ENCODE measurements at regions not wholly inside any gene's neighbourhood (a gene's known extent, or its start where the extent isn't known, plus 50 kb on each side); places are given as distances from the start of the nearest gene placed in this dataset.

DNA sequence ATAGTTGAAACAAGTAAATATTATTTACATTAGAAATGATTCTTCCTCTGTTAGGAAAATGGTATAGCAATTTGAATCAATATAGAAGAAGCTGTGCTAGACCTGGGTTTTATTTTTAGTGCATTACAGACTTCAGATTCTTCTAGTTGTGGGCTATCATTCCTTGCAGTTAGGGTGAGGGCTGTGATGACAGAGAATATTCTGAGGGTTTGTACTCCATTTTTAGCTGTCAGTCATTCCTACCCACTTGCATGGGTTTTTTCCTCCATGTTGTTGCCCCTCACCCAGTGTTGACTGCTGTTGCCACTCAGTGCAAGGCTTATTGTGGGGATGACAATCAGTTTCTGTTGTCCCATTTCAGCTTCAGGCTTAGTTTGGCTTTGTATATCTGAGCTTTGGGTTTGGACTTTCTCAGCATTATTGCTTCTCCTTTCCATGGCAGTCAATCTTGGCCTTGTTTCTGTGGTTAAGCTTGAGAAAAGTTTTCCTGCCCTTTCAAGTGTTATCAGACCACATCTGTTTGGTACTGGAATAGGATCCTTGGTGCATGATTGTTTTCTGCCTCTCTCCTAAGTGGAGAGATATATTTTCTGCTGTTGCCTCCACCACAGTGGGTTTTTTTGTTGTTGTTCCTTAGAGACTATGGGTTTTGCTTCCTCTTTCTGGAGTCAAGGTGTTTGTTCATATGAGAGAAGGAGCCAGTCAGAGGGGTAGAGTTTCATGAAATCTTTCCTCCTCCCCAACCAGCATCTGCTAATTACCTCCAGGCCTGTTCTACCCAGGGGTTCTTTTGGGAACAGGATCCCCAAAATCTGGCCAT lies 312.7 kb upstream of the CWC22 start:
- Histone ChIP-seq H3K4me3 (ENCODE audit: low read length) (no peak overlapping the region), H3K4me1 (ENCODE audit: control insufficient read depth, insufficient read depth, low read length) (no peaks in the 10 kb centered on the region), H3K9me3 (ENCODE audit: control insufficient read depth, low read length) (peaks cover 39% of the 10 kb centered on the region), H3K36me3 (ENCODE audit: control insufficient read depth, insufficient read depth, low read length) (no peaks in the 10 kb centered on the region), H3K9ac (ENCODE audit: extremely low read depth, low read length, poor library complexity, severe bottlenecking) (no peak overlapping the region), H3K27ac (ENCODE audit: low read depth, low read length) (no peak overlapping the region), H3K27me3 (ENCODE audit: control insufficient read depth, insufficient read depth, low read length, poor library complexity, severe bottlenecking) (no peaks in the 10 kb centered on the region)
- Mint-ChIP-seq H3K27me3 (ENCODE audit: insufficient read depth) (peaks cover 22% of the 10 kb centered on the region), H3K4me1 (peaks cover 6% of the 10 kb centered on the region), H3K27ac (no peak overlapping the region), H3K4me3 (no peak overlapping the region), H3K36me3 (ENCODE audit: low read depth) (peaks cover 9% of the 10 kb centered on the region), H3K9me3 (peaks cover 25% of the 10 kb centered on the region)
- no peak for DNase-seq
- TF ChIP-seq, protein P1, sequence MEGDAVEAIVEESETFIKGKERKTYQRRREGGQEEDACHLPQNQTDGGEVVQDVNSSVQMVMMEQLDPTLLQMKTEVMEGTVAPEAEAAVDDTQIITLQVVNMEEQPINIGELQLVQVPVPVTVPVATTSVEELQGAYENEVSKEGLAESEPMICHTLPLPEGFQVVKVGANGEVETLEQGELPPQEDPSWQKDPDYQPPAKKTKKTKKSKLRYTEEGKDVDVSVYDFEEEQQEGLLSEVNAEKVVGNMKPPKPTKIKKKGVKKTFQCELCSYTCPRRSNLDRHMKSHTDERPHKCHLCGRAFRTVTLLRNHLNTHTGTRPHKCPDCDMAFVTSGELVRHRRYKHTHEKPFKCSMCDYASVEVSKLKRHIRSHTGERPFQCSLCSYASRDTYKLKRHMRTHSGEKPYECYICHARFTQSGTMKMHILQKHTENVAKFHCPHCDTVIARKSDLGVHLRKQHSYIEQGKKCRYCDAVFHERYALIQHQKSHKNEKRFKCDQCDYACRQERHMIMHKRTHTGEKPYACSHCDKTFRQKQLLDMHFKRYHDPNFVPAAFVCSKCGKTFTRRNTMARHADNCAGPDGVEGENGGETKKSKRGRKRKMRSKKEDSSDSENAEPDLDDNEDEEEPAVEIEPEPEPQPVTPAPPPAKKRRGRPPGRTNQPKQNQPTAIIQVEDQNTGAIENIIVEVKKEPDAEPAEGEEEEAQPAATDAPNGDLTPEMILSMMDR (conservative IDR thresholded peaks at IDR 0.05): no peak

DNA sequence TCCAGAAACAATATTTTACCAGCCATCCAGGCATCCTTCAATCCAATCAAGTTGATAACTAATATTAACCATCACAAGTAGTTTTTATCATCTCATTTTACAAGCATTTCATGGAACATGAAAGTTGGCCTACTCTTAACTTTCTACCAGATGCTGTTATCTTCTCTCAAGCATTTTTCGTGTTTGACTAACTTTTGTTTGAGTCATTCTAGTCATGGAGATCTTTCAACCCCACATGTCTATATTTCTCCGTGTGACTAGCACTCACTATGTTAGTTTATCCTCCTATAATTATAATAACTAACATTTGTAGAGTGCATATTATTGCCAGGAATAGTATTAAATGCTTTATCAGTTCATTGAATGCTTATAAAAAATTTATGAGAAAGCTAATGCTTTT lies 307.0 kb upstream of the CWC22 start:
- peaks cover 17% of the 10 kb centered on the region for H3K27me3 Mint-ChIP-seq (ENCODE audit: insufficient read depth)
- H3K27me3 ChIP-seq (ENCODE audit: control insufficient read depth, insufficient read depth, low read length, poor library complexity, severe bottlenecking): no peaks in the 10 kb centered on the region
- H3K36me3 ChIP-seq (ENCODE audit: control insufficient read depth, insufficient read depth, low read length): no peaks in the 10 kb centered on the region
- peaks cover 15% of the 10 kb centered on the region for H3K9me3 ChIP-seq (ENCODE audit: control insufficient read depth, low read length)
- WGBS, 2 experiments (ENCODE audit: insufficient coverage in 1 of 2, insufficient read length in 1 of 2): 82% methylated on average over 2 of the region's 2 CpGs; no CpG with 5 or more reads in 1 of the 2 experiments
- TF ChIP-seq, protein P1 (conservative IDR thresholded peaks at IDR 0.05): no peak
- peak overlapping the region; percentile 27 for H3K4me3 ChIP-seq (ENCODE audit: low read length)
- H3K4me3 Mint-ChIP-seq: no peak overlapping the region
- H3K9ac ChIP-seq (ENCODE audit: extremely low read depth, low read length, poor library complexity, severe bottlenecking): no peak overlapping the region
- no peaks in the 10 kb centered on the region for H3K36me3 Mint-ChIP-seq (ENCODE audit: low read depth)
- peaks cover 13% of the 10 kb centered on the region for H3K4me1 Mint-ChIP-seq
- no peak overlapping the region for H3K27ac ChIP-seq (ENCODE audit: low read depth, low read length)
- peaks cover 5% of the 10 kb centered on the region for H3K4me1 ChIP-seq (ENCODE audit: control insufficient read depth, insufficient read depth, low read length)
- no peak overlapping the region for H3K27ac Mint-ChIP-seq
- peaks cover 9% of the 10 kb centered on the region for H3K9me3 Mint-ChIP-seq
- DNase-seq: no peak

DNA sequence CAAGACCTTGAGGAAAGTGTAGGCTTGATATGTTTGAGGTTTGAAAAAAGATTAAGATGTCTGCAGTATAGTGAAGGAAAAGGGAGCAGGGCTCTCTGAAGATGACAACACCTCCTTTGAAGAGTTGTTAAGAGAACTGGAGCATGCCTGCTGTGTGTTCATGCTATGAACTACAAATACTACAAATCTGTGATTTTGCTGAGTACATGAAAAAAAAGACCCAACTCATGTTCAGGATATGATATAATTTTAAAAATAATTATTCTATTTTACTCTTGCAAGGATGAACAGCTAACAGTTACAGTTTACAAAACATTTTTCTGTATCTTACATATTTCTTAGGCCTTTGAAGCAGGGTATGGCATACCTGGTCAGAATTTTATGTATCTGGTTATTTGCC lies 305.4 kb upstream of the CWC22 start:
- Mint-ChIP-seq H3K4me1 (peaks cover 13% of the 10 kb centered on the region), H3K27me3 (ENCODE audit: insufficient read depth) (peaks cover 17% of the 10 kb centered on the region), H3K9me3 (peaks cover 8% of the 10 kb centered on the region), H3K36me3 (ENCODE audit: low read depth) (no peaks in the 10 kb centered on the region), H3K27ac (no peak overlapping the region), H3K4me3 (no peak overlapping the region)
- Histone ChIP-seq H3K4me1 (ENCODE audit: control insufficient read depth, insufficient read depth, low read length) (peaks cover 5% of the 10 kb centered on the region), H3K27ac (ENCODE audit: low read depth, low read length) (no peak overlapping the region), H3K4me3 (ENCODE audit: low read length) (no peak overlapping the region), H3K9ac (ENCODE audit: extremely low read depth, low read length, poor library complexity, severe bottlenecking) (no peak overlapping the region), H3K36me3 (ENCODE audit: control insufficient read depth, insufficient read depth, low read length) (no peaks in the 10 kb centered on the region), H3K9me3 (ENCODE audit: control insufficient read depth, low read length) (peaks cover 15% of the 10 kb centered on the region), H3K27me3 (ENCODE audit: control insufficient read depth, insufficient read depth, low read length, poor library complexity, severe bottlenecking) (no peaks in the 10 kb centered on the region)
- DNase-seq: no peak
- TF ChIP-seq, protein P1 (conservative IDR thresholded peaks at IDR 0.05): no peak
